GM23338 (cell line): ENCODE measurements at regions not wholly inside any gene's neighbourhood (a gene's known extent, or its start where the extent isn't known, plus 50 kb on each side); places are given as distances from the start of the nearest gene placed in this dataset.

Experiments used
- CREB1 ChIP-seq: fragments of 250-450 bp; sonication (Bioruptor Pico); IDR thresholded peaks from 2 replicates; pipeline ENCODE4 v1.5.0; 2020; ENCODE audit warnings: low read depth, mild to moderate bottlenecking, moderate library complexity
- ETS1 ChIP-seq: IDR thresholded peaks from 2 replicates; pipeline ENCODE4 v1.6.1; 2016; ENCODE audit warnings: antibody characterized with exemption
- EZH2 ChIP-seq: fragments of 200-600 bp; sonication (generic); IDR thresholded peaks from one replicate; pipeline ENCODE4 v1.8.0; 2017; ENCODE audit warnings: antibody characterized with exemption, mild to moderate bottlenecking, low read depth; ENCODE audit not compliant: unreplicated experiment
- EZH2phosphoT487 ChIP-seq: fragments of 200-600 bp; sonication (generic); IDR thresholded peaks from one replicate; pipeline ENCODE4 v1.8.1; 2018; ENCODE audit warnings: antibody characterized with exemption; ENCODE audit not compliant: unreplicated experiment
- JUNB ChIP-seq: IDR thresholded peaks from one replicate; pipeline ENCODE4 v1.6.1; 2016; ENCODE audit warnings: antibody characterized with exemption; ENCODE audit not compliant: unreplicated experiment
- NANOG ChIP-seq: IDR thresholded peaks from 2 replicates; pipeline ENCODE4 v1.6.1; 2016; ENCODE audit warnings: antibody characterized with exemption, borderline replicate concordance
- POLR2AphosphoS5 ChIP-seq: IDR thresholded peaks from 2 replicates; pipeline ENCODE4 v1.6.1; 2016; ENCODE audit warnings: antibody characterized with exemption, low read depth
- STAT1 ChIP-seq: IDR thresholded peaks from one replicate; pipeline ENCODE4 v1.6.1; 2016; ENCODE audit warnings: antibody characterized with exemption; ENCODE audit not compliant: unreplicated experiment
- ZNF114 ChIP-seq: fragments of 250-450 bp; sonication (Bioruptor Pico); IDR thresholded peaks from 2 replicates; pipeline ENCODE4 v1.5.0; 2020; ENCODE audit warnings: mild to moderate bottlenecking, moderate library complexity
- ZNF331 ChIP-seq: fragments of 250-450 bp; sonication (Bioruptor Pico); IDR thresholded peaks from 2 replicates; pipeline ENCODE4 v1.5.0; 2020; ENCODE audit warnings: low read depth, mild to moderate bottlenecking, moderate library complexity
- TF ChIP-seq, protein P1 (sequence below), 2 experiments: fragments of 200-600 bp in 1 of 2; sonication (generic) in 1 of 2; conservative IDR thresholded peaks; 2 replicates each; pipeline versions ENCODE4 v1.5.1 to v1.6.1; 2016 to 2017; ENCODE audit warnings: antibody characterized with exemption in 2 of 2, low read depth in 2 of 2, mild to moderate bottlenecking in 2 of 2, moderate library complexity in 1 of 2
- TF ChIP-seq, protein P2 (sequence below): IDR thresholded peaks from one replicate; pipeline ENCODE4 v1.6.1; 2018; ENCODE audit warnings: antibody characterized with exemption; ENCODE audit not compliant: unreplicated experiment
- TF ChIP-seq, protein P3 (sequence below): fragments of 250-450 bp; sonication (Bioruptor Pico); IDR thresholded peaks from 2 replicates; pipeline ENCODE4 v1.5.0; 2020; ENCODE audit warnings: mild to moderate bottlenecking, moderate library complexity

DNA sequence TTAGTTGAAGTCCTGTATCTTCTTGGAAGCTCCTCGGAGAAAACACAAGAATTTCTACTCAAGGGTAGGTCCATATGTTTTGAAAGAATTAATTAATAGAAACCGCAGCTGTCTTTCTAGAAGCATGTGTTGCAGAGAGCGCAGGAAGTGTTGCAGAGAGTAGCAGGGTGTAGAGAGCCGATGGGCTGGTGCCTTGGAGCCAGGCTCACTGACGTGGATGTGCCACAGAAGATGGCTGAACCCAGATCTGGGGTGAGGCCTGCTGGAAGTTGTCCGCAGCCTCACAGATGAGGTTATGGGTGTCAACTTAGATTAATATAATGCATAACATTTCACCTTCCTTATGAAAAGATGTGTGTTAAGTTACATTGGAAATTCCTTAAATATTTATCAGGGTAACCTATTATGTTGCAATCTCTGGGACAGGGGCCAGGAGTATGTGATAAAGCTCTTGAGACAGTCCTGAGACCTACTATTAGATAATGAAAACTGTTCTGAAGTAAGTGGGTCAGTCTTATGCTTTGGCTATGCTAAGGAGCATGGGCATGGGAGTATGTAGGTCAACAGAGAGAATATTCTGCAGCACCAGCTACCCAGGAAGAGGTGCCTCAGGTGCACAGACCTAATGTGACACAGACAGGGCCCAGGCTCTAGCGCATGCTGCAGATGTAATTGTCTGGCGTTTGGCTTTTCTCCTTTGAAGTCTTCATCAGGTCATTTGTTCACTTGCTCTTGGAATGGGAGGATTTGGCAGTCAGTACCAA lies 973.3 kb downstream of the BCL11B start:
- TF ChIP-seq, protein P1, sequence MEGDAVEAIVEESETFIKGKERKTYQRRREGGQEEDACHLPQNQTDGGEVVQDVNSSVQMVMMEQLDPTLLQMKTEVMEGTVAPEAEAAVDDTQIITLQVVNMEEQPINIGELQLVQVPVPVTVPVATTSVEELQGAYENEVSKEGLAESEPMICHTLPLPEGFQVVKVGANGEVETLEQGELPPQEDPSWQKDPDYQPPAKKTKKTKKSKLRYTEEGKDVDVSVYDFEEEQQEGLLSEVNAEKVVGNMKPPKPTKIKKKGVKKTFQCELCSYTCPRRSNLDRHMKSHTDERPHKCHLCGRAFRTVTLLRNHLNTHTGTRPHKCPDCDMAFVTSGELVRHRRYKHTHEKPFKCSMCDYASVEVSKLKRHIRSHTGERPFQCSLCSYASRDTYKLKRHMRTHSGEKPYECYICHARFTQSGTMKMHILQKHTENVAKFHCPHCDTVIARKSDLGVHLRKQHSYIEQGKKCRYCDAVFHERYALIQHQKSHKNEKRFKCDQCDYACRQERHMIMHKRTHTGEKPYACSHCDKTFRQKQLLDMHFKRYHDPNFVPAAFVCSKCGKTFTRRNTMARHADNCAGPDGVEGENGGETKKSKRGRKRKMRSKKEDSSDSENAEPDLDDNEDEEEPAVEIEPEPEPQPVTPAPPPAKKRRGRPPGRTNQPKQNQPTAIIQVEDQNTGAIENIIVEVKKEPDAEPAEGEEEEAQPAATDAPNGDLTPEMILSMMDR (conservative IDR thresholded peaks at IDR 0.05; ENCODE audit: low read depth in 2 of 2): no peak
- TF ChIP-seq EZH2phosphoT487 (no peak), ETS1 (no peak), CREB1 (CRISPR knock-in tag) (no peak), POLR2AphosphoS5 (no peak), EZH2 (no peak), STAT1 (no peak), ZNF331 (CRISPR knock-in tag) (no peak), ZNF114 (no peak), JUNB (no peak), NANOG (no peak)
- TF ChIP-seq, protein P2, sequence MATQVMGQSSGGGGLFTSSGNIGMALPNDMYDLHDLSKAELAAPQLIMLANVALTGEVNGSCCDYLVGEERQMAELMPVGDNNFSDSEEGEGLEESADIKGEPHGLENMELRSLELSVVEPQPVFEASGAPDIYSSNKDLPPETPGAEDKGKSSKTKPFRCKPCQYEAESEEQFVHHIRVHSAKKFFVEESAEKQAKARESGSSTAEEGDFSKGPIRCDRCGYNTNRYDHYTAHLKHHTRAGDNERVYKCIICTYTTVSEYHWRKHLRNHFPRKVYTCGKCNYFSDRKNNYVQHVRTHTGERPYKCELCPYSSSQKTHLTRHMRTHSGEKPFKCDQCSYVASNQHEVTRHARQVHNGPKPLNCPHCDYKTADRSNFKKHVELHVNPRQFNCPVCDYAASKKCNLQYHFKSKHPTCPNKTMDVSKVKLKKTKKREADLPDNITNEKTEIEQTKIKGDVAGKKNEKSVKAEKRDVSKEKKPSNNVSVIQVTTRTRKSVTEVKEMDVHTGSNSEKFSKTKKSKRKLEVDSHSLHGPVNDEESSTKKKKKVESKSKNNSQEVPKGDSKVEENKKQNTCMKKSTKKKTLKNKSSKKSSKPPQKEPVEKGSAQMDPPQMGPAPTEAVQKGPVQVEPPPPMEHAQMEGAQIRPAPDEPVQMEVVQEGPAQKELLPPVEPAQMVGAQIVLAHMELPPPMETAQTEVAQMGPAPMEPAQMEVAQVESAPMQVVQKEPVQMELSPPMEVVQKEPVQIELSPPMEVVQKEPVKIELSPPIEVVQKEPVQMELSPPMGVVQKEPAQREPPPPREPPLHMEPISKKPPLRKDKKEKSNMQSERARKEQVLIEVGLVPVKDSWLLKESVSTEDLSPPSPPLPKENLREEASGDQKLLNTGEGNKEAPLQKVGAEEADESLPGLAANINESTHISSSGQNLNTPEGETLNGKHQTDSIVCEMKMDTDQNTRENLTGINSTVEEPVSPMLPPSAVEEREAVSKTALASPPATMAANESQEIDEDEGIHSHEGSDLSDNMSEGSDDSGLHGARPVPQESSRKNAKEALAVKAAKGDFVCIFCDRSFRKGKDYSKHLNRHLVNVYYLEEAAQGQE: no peak
- TF ChIP-seq, protein P3, sequence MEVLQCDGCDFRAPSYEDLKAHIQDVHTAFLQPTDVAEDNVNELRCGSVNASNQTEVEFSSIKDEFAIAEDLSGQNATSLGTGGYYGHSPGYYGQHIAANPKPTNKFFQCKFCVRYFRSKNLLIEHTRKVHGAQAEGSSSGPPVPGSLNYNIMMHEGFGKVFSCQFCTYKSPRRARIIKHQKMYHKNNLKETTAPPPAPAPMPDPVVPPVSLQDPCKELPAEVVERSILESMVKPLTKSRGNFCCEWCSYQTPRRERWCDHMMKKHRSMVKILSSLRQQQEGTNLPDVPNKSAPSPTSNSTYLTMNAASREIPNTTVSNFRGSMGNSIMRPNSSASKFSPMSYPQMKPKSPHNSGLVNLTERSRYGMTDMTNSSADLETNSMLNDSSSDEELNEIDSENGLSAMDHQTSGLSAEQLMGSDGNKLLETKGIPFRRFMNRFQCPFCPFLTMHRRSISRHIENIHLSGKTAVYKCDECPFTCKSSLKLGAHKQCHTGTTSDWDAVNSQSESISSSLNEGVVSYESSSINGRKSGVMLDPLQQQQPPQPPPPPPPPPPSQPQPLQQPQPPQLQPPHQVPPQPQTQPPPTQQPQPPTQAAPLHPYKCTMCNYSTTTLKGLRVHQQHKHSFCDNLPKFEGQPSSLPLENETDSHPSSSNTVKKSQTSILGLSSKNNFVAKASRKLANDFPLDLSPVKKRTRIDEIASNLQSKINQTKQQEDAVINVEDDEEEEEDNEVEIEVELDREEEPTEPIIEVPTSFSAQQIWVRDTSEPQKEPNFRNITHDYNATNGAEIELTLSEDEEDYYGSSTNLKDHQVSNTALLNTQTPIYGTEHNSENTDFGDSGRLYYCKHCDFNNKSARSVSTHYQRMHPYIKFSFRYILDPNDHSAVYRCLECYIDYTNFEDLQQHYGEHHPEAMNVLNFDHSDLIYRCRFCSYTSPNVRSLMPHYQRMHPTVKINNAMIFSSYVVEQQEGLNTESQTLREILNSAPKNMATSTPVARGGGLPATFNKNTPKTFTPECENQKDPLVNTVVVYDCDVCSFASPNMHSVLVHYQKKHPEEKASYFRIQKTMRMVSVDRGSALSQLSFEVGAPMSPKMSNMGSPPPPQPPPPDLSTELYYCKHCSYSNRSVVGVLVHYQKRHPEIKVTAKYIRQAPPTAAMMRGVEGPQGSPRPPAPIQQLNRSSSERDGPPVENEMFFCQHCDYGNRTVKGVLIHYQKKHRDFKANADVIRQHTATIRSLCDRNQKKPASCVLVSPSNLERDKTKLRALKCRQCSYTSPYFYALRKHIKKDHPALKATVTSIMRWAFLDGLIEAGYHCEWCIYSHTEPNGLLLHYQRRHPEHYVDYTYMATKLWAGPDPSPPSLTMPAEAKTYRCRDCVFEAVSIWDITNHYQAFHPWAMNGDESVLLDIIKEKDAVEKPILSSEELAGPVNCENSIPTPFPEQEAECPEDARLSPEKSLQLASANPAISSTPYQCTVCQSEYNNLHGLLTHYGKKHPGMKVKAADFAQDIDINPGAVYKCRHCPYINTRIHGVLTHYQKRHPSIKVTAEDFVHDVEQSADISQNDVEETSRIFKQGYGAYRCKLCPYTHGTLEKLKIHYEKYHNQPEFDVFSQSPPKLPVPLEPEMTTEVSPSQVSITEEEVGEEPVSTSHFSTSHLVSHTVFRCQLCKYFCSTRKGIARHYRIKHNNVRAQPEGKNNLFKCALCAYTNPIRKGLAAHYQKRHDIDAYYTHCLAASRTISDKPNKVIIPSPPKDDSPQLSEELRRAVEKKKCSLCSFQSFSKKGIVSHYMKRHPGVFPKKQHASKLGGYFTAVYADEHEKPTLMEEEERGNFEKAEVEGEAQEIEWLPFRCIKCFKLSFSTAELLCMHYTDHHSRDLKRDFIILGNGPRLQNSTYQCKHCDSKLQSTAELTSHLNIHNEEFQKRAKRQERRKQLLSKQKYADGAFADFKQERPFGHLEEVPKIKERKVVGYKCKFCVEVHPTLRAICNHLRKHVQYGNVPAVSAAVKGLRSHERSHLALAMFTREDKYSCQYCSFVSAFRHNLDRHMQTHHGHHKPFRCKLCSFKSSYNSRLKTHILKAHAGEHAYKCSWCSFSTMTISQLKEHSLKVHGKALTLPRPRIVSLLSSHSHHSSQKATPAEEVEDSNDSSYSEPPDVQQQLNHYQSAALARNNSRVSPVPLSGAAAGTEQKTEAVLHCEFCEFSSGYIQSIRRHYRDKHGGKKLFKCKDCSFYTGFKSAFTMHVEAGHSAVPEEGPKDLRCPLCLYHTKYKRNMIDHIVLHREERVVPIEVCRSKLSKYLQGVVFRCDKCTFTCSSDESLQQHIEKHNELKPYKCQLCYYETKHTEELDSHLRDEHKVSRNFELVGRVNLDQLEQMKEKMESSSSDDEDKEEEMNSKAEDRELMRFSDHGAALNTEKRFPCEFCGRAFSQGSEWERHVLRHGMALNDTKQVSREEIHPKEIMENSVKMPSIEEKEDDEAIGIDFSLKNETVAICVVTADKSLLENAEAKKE (CRISPR knock-in tag): no peak
